H1 (cell line): ENCODE measurements at regions not wholly inside any gene's neighbourhood (a gene's known extent, or its start where the extent isn't known, plus 50 kb on each side); places are given as distances from the start of the nearest gene placed in this dataset.

Experiments
- CTCF ChIA-PET: fragments of 300-600 bp; sonication (Branson Sonifier 250); formaldehyde crosslinking; loops from one replicate; lab custom pipeline; 2021; ENCODE audit not compliant: partially characterized antibody; lab: Charles Lee
- POLR2A ChIA-PET: fragments of 300-600 bp; sonication (Branson Sonifier 250); formaldehyde crosslinking; loops from one replicate; lab custom pipeline; 2021; ENCODE audit warnings: inconsistent platforms; ENCODE audit not compliant: partially characterized antibody; lab: Charles Lee
- DNase-seq, 2 experiments: peaks; one replicate each; pipeline versions ENCODE4 v3.0.0 to v3.0.0-alpha.2; 2010 to 2022; ENCODE audit warnings: low spot score in 2 of 2, low read depth in 1 of 2, mixed read lengths in 1 of 2
- FAIRE-seq: peaks from 2 replicates; lab custom pipeline; 2011; peaks lifted over from hg19 to GRCh38; lab: Jason Lieb, UNC
- H2AFZ ChIP-seq: 2 replicates; pipeline ENCODE4 v1.8.1; 2012; ENCODE audit warnings: low read length, inconsistent platforms
- H2AK5ac ChIP-seq: 2 replicates; pipeline ENCODE4 v1.6.1; 2013; ENCODE audit warnings: low read depth, low read length
- H2BK120ac ChIP-seq: replicated peaks from 2 replicates; pipeline ENCODE3; 2013; ENCODE audit warnings: low read depth, low read length, inconsistent platforms
- H2BK12ac ChIP-seq: 2 replicates; pipeline ENCODE4 v1.6.1; 2013; ENCODE audit warnings: low read depth, low read length
- H2BK15ac ChIP-seq: 2 replicates; pipeline ENCODE4 v1.6.1; 2013; ENCODE audit warnings: low read length
- H2BK20ac ChIP-seq: 2 replicates; pipeline ENCODE4 v1.6.1; 2013; ENCODE audit warnings: low read length
- H2BK5ac ChIP-seq: 2 replicates; pipeline ENCODE4 v1.6.1; 2013; ENCODE audit warnings: low read depth, low read length
- H3K14ac ChIP-seq: 2 replicates; pipeline ENCODE4 v1.6.1; 2013; ENCODE audit warnings: inconsistent platforms; ENCODE audit not compliant: insufficient read length
- H3K18ac ChIP-seq: 2 replicates; pipeline ENCODE4 v1.6.1; 2013; ENCODE audit warnings: low read length; ENCODE audit errors: extremely low read depth
- H3K23ac ChIP-seq: 2 replicates; pipeline ENCODE4 v1.6.1; 2013; ENCODE audit warnings: inconsistent platforms; ENCODE audit not compliant: insufficient read length
- H3K23me2 ChIP-seq: 2 replicates; pipeline ENCODE4 v1.6.1; 2013; ENCODE audit warnings: low read depth, low read length
- H3K27ac ChIP-seq: 2 replicates; pipeline ENCODE4 v1.6.1; 2011; ENCODE audit warnings: low read depth, low read length, inconsistent platforms
- H3K27me3 ChIP-seq, 4 experiments: replicated peaks in 1 of 4; 1 replicate in 1 of 4; 2 replicates in 3 of 4; pipeline versions ENCODE4 v1.6.1 to v1.8.1; 2011 to 2013; ENCODE audit warnings: low read length in 3 of 4, mild to moderate bottlenecking in 3 of 4, inconsistent platforms in 2 of 4, mixed read lengths in 2 of 4, moderate library complexity in 1 of 4; ENCODE audit not compliant: control insufficient read depth in 3 of 4, insufficient read depth in 3 of 4; ENCODE audit errors: extremely low read depth in 1 of 4
- H3K36me3 ChIP-seq, 4 experiments: 2 replicates each; pipeline versions ENCODE4 v1.6.1 to v1.8.1; 2011 to 2013; ENCODE audit warnings: mild to moderate bottlenecking in 4 of 4, low read length in 3 of 4, moderate library complexity in 2 of 4, control low read depth in 1 of 4, inconsistent platforms in 1 of 4; ENCODE audit not compliant: insufficient read depth in 4 of 4, control insufficient read depth in 2 of 4
- H3K4ac ChIP-seq: replicated peaks from 2 replicates; pipeline ENCODE3; 2013; ENCODE audit warnings: low read length, low read depth, mixed read lengths, inconsistent platforms; ENCODE audit not compliant: insufficient read length
- H3K4me1 ChIP-seq, 4 experiments: replicated peaks in 1 of 4; 1 replicate in 1 of 4; 2 replicates in 3 of 4; pipeline versions ENCODE4 v1.6.1 to v1.8.1; 2011 to 2013; ENCODE audit warnings: low read length in 3 of 4, inconsistent platforms in 2 of 4, mixed read lengths in 1 of 4; ENCODE audit not compliant: insufficient read depth in 4 of 4, control insufficient read depth in 3 of 4
- H3K4me2 ChIP-seq, 2 experiments: 2 replicates each; pipeline versions ENCODE4 v1.6.1 to v1.8.1; 2011 to 2013; ENCODE audit warnings: low read depth in 2 of 2, low read length in 2 of 2, control low read depth in 1 of 2, inconsistent platforms in 1 of 2, mild to moderate bottlenecking in 1 of 2; ENCODE audit not compliant: insufficient read depth in 1 of 2
- H3K4me3 ChIP-seq, 4 experiments: fragments of 200-600, 300-600 bp in 1 of 4; sonication (generic), shearing (Covaris generic), sonication (Bioruptor Twin) in 1 of 4; 2 replicates each; pipeline versions ENCODE4 v1.5.1 to v1.8.1; 2011 to 2016; ENCODE audit warnings: low read length in 4 of 4, low read depth in 3 of 4, control low read depth in 2 of 4, inconsistent platforms in 2 of 4, mild to moderate bottlenecking in 2 of 4, mixed read lengths in 1 of 4, moderate library complexity in 1 of 4; ENCODE audit not compliant: insufficient read depth in 2 of 4; ENCODE audit errors: extremely low read depth in 1 of 4
- H3K56ac ChIP-seq: replicated peaks from 2 replicates; pipeline ENCODE3; 2013; ENCODE audit warnings: low read depth, mild to moderate bottlenecking, mixed read lengths, low read length, inconsistent platforms; ENCODE audit not compliant: insufficient read length
- H3K79me1 ChIP-seq: 2 replicates; pipeline ENCODE4 v1.6.1; 2013; ENCODE audit warnings: low read depth, low read length, control low read depth
- H3K79me2 ChIP-seq, 2 experiments: 2 replicates each; pipeline versions ENCODE4 v1.6.1 to v1.8.1; 2012 to 2013; ENCODE audit warnings: low read length in 2 of 2, mild to moderate bottlenecking in 2 of 2, inconsistent platforms in 1 of 2; ENCODE audit not compliant: insufficient read depth in 2 of 2, control insufficient read depth in 1 of 2
- H3K9ac ChIP-seq, 4 experiments: replicated peaks in 1 of 4; 1 replicate in 1 of 4; 2 replicates in 3 of 4; pipeline versions ENCODE4 v1.6.1 to v1.8.1; 2011 to 2013; ENCODE audit warnings: low read depth in 3 of 4, low read length in 3 of 4, control low read depth in 2 of 4, mild to moderate bottlenecking in 2 of 4, moderate library complexity in 2 of 4, inconsistent platforms in 1 of 4; ENCODE audit errors: extremely low read depth in 1 of 4
- H3K9me3 ChIP-seq, 2 experiments: 2 replicates each; pipeline versions ENCODE4 v1.6.1 to v1.8.1; 2012 to 2013; ENCODE audit warnings: mild to moderate bottlenecking in 2 of 2, moderate library complexity in 2 of 2, control low read depth in 1 of 2, inconsistent platforms in 1 of 2, low read depth in 1 of 2, low read length in 1 of 2, mixed read lengths in 1 of 2; ENCODE audit not compliant: insufficient read depth in 2 of 2
- H4K20me1 ChIP-seq, 2 experiments: replicated peaks in 1 of 2; 2 replicates each; pipeline versions ENCODE3 to v1.8.1; 2011 to 2013; ENCODE audit warnings: inconsistent platforms in 2 of 2, low read length in 2 of 2, mild to moderate bottlenecking in 1 of 2; ENCODE audit not compliant: insufficient read depth in 2 of 2, control insufficient read depth in 1 of 2
- H4K5ac ChIP-seq: 2 replicates; pipeline ENCODE4 v1.6.1; 2013; ENCODE audit warnings: low read length, low read depth, mixed read lengths, inconsistent platforms; ENCODE audit not compliant: insufficient read length
- H4K8ac ChIP-seq: 2 replicates; pipeline ENCODE4 v1.8.0; 2013; ENCODE audit warnings: mild to moderate bottlenecking, moderate library complexity, low read length, inconsistent platforms; ENCODE audit not compliant: insufficient read depth; ENCODE audit errors: extremely low read depth
- H4K91ac ChIP-seq: replicated peaks from 2 replicates; pipeline ENCODE3; 2013; ENCODE audit warnings: low read length, mixed read lengths, inconsistent platforms; ENCODE audit not compliant: insufficient read length
- CBX5 ChIP-seq: fragments of 300-800, 300-1000 bp; sonication (generic); IDR thresholded peaks from 2 replicates; pipeline ENCODE4 v1.7.1; 2016; ENCODE audit warnings: antibody characterized with exemption, low read length, low read depth
- EP300 ChIP-seq, 2 experiments: IDR thresholded peaks; 1 replicate in 1 of 2; 2 replicates in 1 of 2; pipeline ENCODE4 v1.6.1; 2011 to 2012; ENCODE audit warnings: low read depth in 2 of 2, low read length in 2 of 2, mild to moderate bottlenecking in 2 of 2, borderline replicate concordance in 1 of 2, inconsistent platforms in 1 of 2, moderate library complexity in 1 of 2
- EZH2 ChIP-seq: fragments of 200-600 bp; sonication (generic); IDR thresholded peaks from 2 replicates; pipeline ENCODE4 v1.7.1; 2012; ENCODE audit warnings: low read depth, mild to moderate bottlenecking, moderate library complexity, low read length, inconsistent platforms; ENCODE audit not compliant: severe bottlenecking
- GTF2F1 ChIP-seq: IDR thresholded peaks from 2 replicates; pipeline ENCODE4 v1.6.1; 2012; ENCODE audit warnings: low read depth, low read length, improper control_type of control experiment, borderline replicate concordance
- JUN ChIP-seq: IDR thresholded peaks from 2 replicates; pipeline ENCODE4 v1.6.1; 2011; ENCODE audit warnings: low read depth, mild to moderate bottlenecking, improper control_type of control experiment, low read length
- POLR2A ChIP-seq, 2 experiments: IDR thresholded peaks; 1 replicate in 1 of 2; 2 replicates in 1 of 2; pipeline ENCODE4 v1.6.1; 2011; ENCODE audit warnings: low read depth in 2 of 2, low read length in 2 of 2, mild to moderate bottlenecking in 2 of 2; ENCODE audit errors: control extremely low read depth in 1 of 2
- RFX5 ChIP-seq: IDR thresholded peaks from 2 replicates; pipeline ENCODE4 v1.6.1; 2011; ENCODE audit warnings: low read depth, low read length, improper control_type of control experiment, borderline replicate concordance
- RNF2 ChIP-seq: fragments of 200-900, 300-1000 bp; sonication (generic); IDR thresholded peaks from 2 replicates; pipeline ENCODE4 v1.7.1; 2016; ENCODE audit warnings: borderline replicate concordance, low read depth, mild to moderate bottlenecking, antibody characterized with exemption, low read length; ENCODE audit not compliant: poor library complexity, severe bottlenecking; ENCODE audit errors: missing control alignments
- SIX5 ChIP-seq: IDR thresholded peaks from 2 replicates; pipeline ENCODE4 v1.6.1; 2011; ENCODE audit warnings: mild to moderate bottlenecking, low read depth, low read length
- TCF12 ChIP-seq: IDR thresholded peaks from 2 replicates; pipeline ENCODE4 v1.6.1; 2011; ENCODE audit warnings: low read depth, mild to moderate bottlenecking, low read length
- TEAD4 ChIP-seq: IDR thresholded peaks from 2 replicates; pipeline ENCODE4 v1.6.1; 2012; ENCODE audit warnings: low read depth, low read length, inconsistent platforms, mixed read lengths
- WGBS, 2 experiments: shearing (Covaris generic) in 1 of 2; methylation state at CpG; one replicate each; pipeline versions ENCODE4 v1.1.6 to v1.1.7; 2013 to 2015; ENCODE audit warnings: low lambda C conversion rate in 2 of 2, mixed read lengths in 2 of 2, inconsistent platforms in 1 of 2, low coverage in 1 of 2, missing lambda C conversion rate in 1 of 2; ENCODE audit not compliant: insufficient replicate concordance in 2 of 2, insufficient coverage in 1 of 2, insufficient read length in 1 of 2; ENCODE audit errors: extremely low coverage in 1 of 2, missing lambda C conversion rate in 1 of 2; 5-methylcytosine and 5-hydroxymethylcytosine counted together

DNA sequence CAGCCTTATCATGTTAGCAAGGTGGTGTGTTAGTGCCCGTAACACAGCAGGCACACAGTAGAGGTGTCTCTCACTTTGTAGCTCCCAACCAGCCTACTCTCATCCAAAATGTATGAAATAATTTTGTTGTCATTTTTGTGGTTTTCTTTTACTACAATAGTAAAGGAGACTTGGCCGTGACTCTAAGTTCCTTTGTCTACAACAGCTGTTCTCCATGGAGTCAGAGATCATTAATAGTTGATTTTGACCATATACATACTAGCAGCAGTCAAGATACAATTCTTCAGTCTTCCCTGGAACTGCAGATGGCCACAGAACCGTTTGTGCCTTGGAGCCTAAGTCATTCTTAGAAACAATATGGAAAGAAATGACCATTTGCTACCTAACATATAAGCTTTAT, 567.1 kb downstream of the TLR4 start:
- ChIA-PET CTCF (interaction anchor here (1.5 kb wide), 1 partner anchor 102 kb away, joined by 4 read pairs; no protein-coding TSS in a partner anchor), POLR2A (no interaction called here)
- Histone ChIP-seq H2BK15ac (no peak overlapping the region), H3K27ac (no peak overlapping the region), H3K9me3 (no peaks in the 10 kb centered on the region), H4K20me1 (no peaks in the 10 kb centered on the region), H4K8ac (no peak overlapping the region), H2BK12ac (no peak overlapping the region), H3K14ac (no peak overlapping the region), H3K79me1 (no peaks in the 10 kb centered on the region), H3K4me2 (no peak overlapping the region), H3K18ac (no peak overlapping the region), H3K27me3 (no peaks in the 10 kb centered on the region), H3K23me2 (no peaks in the 10 kb centered on the region), H3K56ac (no peak overlapping the region), H2BK20ac (no peak overlapping the region), H4K5ac (no peak overlapping the region), H3K4ac (no peak overlapping the region), H2BK5ac (no peak overlapping the region), H3K9ac (no peak overlapping the region), H3K4me1 (no peaks in the 10 kb centered on the region; a peak in 2 of 7 replicates), H2AFZ (no peak overlapping the region), H2BK120ac (no peak overlapping the region), H4K91ac (no peak overlapping the region), H3K36me3 (no peaks in the 10 kb centered on the region), H3K79me2 (no peaks in the 10 kb centered on the region), H2AK5ac (no peak overlapping the region), H3K4me3 (no peak overlapping the region), H3K23ac (no peak overlapping the region)
- 93% methylated on average over 3 of the region's 3 CpGs; no CpG with 5 or more reads in 1 of the 2 experiments for WGBS, 2 experiments
- FAIRE-seq: no peak
- DNase-seq: no peak
- TF ChIP-seq GTF2F1: no peak
- TF ChIP-seq SIX5: no peak
- no peak for TF ChIP-seq POLR2A (IDR thresholded peaks at IDR 0.05; ENCODE audit: control extremely low read depth in 1 of 2, low read depth in 2 of 2, low read length in 2 of 2)
- TF ChIP-seq RFX5: no peak
- TF ChIP-seq EP300 (IDR thresholded peaks at IDR 0.05; ENCODE audit: borderline replicate concordance in 1 of 2, low read depth in 2 of 2, low read length in 2 of 2): no peak
- TF ChIP-seq EZH2: no peak
- no peak for TF ChIP-seq CBX5
- TF ChIP-seq TCF12: no peak
- no peak for TF ChIP-seq RNF2
- TF ChIP-seq TEAD4: no peak
- no peak for TF ChIP-seq JUN
